ENCODE measurements at regions not wholly inside any gene's neighbourhood (a gene's known extent, or its start where the extent isn't known, plus 50 kb on each side); places are given as distances from the start of the nearest gene placed in this dataset.

DNA sequence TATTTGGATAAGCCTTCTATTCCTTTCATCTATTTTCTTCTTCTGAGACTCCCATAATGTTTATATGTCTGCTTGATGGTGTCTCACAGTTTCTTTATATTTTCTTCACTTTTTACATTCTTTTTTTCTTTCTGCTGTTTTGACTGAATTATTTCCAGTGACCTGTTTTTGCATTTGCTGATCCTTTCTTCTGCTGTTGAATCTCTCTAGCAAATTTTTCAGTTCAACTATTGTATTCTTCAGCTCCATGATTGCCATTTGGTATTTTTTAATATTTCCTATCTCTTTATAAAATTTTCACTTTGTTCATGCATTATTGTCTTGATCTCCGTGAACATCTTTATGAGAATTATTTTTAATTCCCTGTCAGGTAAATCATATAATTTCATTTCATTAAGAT is 122.3 kb upstream of the ST6GALNAC5 start:
- Histone ChIP-seq H3K27me3 (no peaks in the 10 kb centered on the region), H3K36me3 (no peaks in the 10 kb centered on the region), H3K27ac (no peak overlapping the region), H3K9me3 (no peaks in the 10 kb centered on the region), H3K4me1 (ENCODE audit: insufficient read depth) (no peaks in the 10 kb centered on the region), H3K4me3 (no peak overlapping the region)
- TF ChIP-seq EP300 (IDR thresholded peaks at IDR 0.05) (no peak), POLR2A (IDR thresholded peaks at IDR 0.05) (no peak)
- TF ChIP-seq, protein P1, sequence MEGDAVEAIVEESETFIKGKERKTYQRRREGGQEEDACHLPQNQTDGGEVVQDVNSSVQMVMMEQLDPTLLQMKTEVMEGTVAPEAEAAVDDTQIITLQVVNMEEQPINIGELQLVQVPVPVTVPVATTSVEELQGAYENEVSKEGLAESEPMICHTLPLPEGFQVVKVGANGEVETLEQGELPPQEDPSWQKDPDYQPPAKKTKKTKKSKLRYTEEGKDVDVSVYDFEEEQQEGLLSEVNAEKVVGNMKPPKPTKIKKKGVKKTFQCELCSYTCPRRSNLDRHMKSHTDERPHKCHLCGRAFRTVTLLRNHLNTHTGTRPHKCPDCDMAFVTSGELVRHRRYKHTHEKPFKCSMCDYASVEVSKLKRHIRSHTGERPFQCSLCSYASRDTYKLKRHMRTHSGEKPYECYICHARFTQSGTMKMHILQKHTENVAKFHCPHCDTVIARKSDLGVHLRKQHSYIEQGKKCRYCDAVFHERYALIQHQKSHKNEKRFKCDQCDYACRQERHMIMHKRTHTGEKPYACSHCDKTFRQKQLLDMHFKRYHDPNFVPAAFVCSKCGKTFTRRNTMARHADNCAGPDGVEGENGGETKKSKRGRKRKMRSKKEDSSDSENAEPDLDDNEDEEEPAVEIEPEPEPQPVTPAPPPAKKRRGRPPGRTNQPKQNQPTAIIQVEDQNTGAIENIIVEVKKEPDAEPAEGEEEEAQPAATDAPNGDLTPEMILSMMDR (IDR thresholded peaks at IDR 0.05): no peak
- DNase-seq: no peak
- intact Hi-C loops (cut with DNase I): no loop called here
- WGBS, 3 donors: 84 to 90% (median 85%) methylated on average over 1 of the region's 1 CpG

DNA sequence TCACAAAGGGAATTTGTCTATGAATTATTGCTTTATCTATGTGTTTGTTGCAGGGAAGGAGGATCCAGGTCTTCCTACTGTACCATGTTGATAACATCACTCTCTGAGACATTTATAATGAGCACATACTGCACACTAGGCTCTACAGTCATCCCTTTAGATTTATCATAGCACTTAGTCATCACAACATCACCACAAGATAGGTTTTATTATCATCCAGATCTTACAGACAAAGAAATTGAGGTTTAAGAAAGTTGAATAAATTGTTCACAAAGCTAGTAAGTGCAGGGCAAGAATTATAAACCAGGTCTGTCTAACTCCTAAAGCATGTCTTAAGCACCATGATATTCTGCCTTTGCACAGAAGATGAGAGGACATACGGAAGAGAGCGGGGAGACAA is 121.1 kb upstream of the ST6GALNAC5 start:
- Histone ChIP-seq H3K36me3 (no peaks in the 10 kb centered on the region), H3K27ac (no peak overlapping the region), H3K9me3 (no peaks in the 10 kb centered on the region), H3K4me1 (ENCODE audit: insufficient read depth) (no peaks in the 10 kb centered on the region), H3K27me3 (no peaks in the 10 kb centered on the region), H3K4me3 (no peak overlapping the region)
- WGBS, 3 donors: 40 to 93% (median 80%) methylated on average over 2 of the region's 2 CpGs
- intact Hi-C loops (cut with DNase I): no loop called here
- TF ChIP-seq, protein P1 (IDR thresholded peaks at IDR 0.05): no peak
- TF ChIP-seq EP300 (IDR thresholded peaks at IDR 0.05) (no peak), POLR2A (IDR thresholded peaks at IDR 0.05) (no peak)
- no peak for DNase-seq

DNA sequence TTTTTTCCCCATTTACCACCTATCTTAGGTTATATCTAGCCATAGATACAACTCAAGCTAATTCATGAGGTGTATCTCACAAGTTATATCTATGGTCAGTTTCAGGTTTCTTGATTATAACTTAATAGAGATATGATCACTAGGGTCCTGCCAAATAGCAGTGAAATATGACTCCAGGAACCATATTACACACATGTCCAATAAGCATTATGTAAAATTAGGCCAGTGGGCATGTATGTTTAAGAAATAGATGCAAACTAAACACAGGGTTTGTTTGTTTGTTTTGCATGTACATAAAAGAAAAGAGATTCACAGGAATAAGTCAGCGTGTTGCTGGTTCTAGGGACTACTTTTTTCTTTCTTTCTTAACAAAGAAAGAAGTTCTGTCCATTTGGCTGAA is 112.5 kb upstream of the ST6GALNAC5 start:
- WGBS, 3 donors: 88 to 96% (median 91%) methylated on average over 1 of the region's 1 CpG

DNA sequence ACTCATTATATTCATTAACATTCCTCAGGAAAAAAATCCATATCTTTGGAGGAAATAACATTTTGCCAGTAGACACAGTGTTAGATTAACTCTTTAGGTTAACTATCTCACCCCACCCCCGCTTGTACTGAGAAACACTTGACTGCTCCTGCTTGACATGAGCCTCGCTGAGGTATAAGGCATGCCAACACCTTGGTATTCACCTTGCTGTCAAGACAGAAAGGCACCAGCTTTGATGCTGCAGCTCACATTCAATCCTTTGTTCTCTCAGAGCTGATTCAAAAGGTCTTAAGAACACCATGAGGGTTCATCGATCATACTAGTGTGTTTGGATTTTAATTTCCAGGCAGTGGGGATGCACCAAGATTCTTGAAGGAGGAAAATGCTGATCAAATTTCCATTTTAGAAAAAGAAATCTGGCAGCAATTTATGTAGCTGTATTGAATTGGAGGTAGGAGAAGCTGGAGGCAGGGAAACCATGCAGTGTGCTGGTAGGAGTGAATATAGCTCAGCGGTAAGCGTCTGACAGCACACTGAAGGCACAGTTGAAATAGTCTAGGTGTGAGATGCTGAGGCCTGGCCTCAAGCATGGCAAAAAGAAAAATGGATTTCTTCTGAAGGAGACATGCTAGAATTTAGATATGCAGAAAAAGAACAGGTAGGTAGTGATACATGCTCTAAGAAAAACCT is 108.0 kb upstream of the ST6GALNAC5 start:
- Histone ChIP-seq H3K27me3 (no peaks in the 10 kb centered on the region), H3K9me3 (no peaks in the 10 kb centered on the region), H3K4me3 (no peak overlapping the region), H3K27ac (no peak overlapping the region), H3K4me1 (ENCODE audit: insufficient read depth) (no peaks in the 10 kb centered on the region), H3K36me3 (no peaks in the 10 kb centered on the region)
- WGBS, 3 donors: 72 to 83% (median 75%) methylated on average over 5 of the region's 5 CpGs
- DNase-seq: no peak
- TF ChIP-seq, protein P1 (IDR thresholded peaks at IDR 0.05): no peak
- no peak for TF ChIP-seq EP300 (IDR thresholded peaks at IDR 0.05)
- intact Hi-C loops (cut with DNase I): no loop called here

More for the DNA sequence above, 112.5 kb upstream of the ST6GALNAC5 start:
- DNase-seq: no peak
- no peaks in the 10 kb centered on the region for H3K4me1 ChIP-seq (ENCODE audit: insufficient read depth)
- H3K27ac ChIP-seq: no peak overlapping the region
- no peaks in the 10 kb centered on the region for H3K9me3 ChIP-seq
- intact Hi-C loops (cut with DNase I): no loop called here
- no peak overlapping the region for H3K4me3 ChIP-seq
- no peaks in the 10 kb centered on the region for H3K36me3 ChIP-seq
- no peak for TF ChIP-seq EP300 (IDR thresholded peaks at IDR 0.05)
- TF ChIP-seq, protein P1 (IDR thresholded peaks at IDR 0.05): no peak
- no peak for TF ChIP-seq POLR2A (IDR thresholded peaks at IDR 0.05)
- no peaks in the 10 kb centered on the region for H3K27me3 ChIP-seq
